ENCODE measurements at regions not wholly inside any gene's neighbourhood (a gene's known extent, or its start where the extent isn't known, plus 50 kb on each side); places are given as distances from the start of the nearest gene placed in this dataset.

GRCh38 chr7:3165681-3166580 lies 122.3 kb upstream of the CARD11 start:
- H4K5ac ChIP-seq (ENCODE audit: low read length) = no peak overlapping the region
- H3K79me1 ChIP-seq (ENCODE audit: low read length) = no peaks in the 10 kb centered on the region
- H2BK15ac ChIP-seq (replicated peaks; ENCODE audit: low read depth) = no peak overlapping the region
- no peak for DNase-seq
- H3K23ac ChIP-seq (ENCODE audit: low read length) = no peak overlapping the region
- no peak overlapping the region for H3K4ac ChIP-seq (ENCODE audit: low read depth, low read length)
- no peak overlapping the region for H3K18ac ChIP-seq (ENCODE audit: low read length)
- no peaks in the 10 kb centered on the region for H3K4me1 ChIP-seq (ENCODE audit: control insufficient read depth, low read depth, low read length)
- no peaks in the 10 kb centered on the region for H3K27me3 ChIP-seq (ENCODE audit: insufficient read depth, low read length, poor library complexity)
- no peak overlapping the region for H3K27ac ChIP-seq (ENCODE audit: low read depth, low read length)
- no peak overlapping the region for H3K9ac ChIP-seq (ENCODE audit: low read length)
- WGBS (ENCODE audit: extremely low coverage, insufficient coverage, low lambda C conversion rate) = no CpG with 5 or more reads among the region's 21 CpGs
- H2BK5ac ChIP-seq (ENCODE audit: low read length) = no peak overlapping the region
- H3K4me3 ChIP-seq (ENCODE audit: low read length) = no peak overlapping the region
- H3K56ac ChIP-seq (ENCODE audit: low read length) = no peak overlapping the region
- no peaks in the 10 kb centered on the region for H3K79me2 ChIP-seq (ENCODE audit: control insufficient read depth, insufficient read depth, low read length)
- no peak overlapping the region for H2AK5ac ChIP-seq (ENCODE audit: low read length)
- no peaks in the 10 kb centered on the region for H3K36me3 ChIP-seq (ENCODE audit: control insufficient read depth, insufficient read depth, low read length)
- H4K8ac ChIP-seq (ENCODE audit: low read depth, low read length) = no peak overlapping the region
- no peak overlapping the region for H3K4me2 ChIP-seq (ENCODE audit: low read length)
- no peak overlapping the region for H2BK120ac ChIP-seq (ENCODE audit: low read depth, low read length)

GRCh38 chr7:3167551-3167950 lies 123.9 kb upstream of the CARD11 start:
- DNase-seq = no peak
- no peaks in the 10 kb centered on the region for H3K27me3 ChIP-seq (ENCODE audit: insufficient read depth, low read length, poor library complexity)
- H3K4me3 ChIP-seq (ENCODE audit: low read length) = no peak overlapping the region
- H4K5ac ChIP-seq (ENCODE audit: low read length) = no peak overlapping the region
- no peaks in the 10 kb centered on the region for H3K79me1 ChIP-seq (ENCODE audit: low read length)
- H3K4me2 ChIP-seq (ENCODE audit: low read length) = no peak overlapping the region
- no peak overlapping the region for H3K56ac ChIP-seq (ENCODE audit: low read length)
- no peaks in the 10 kb centered on the region for H3K4me1 ChIP-seq (ENCODE audit: control insufficient read depth, low read depth, low read length)
- H3K23ac ChIP-seq (ENCODE audit: low read length) = no peak overlapping the region
- H3K9ac ChIP-seq (ENCODE audit: low read length) = no peak overlapping the region
- H2AK5ac ChIP-seq (ENCODE audit: low read length) = no peak overlapping the region
- no peak overlapping the region for H3K18ac ChIP-seq (ENCODE audit: low read length)
- no peak overlapping the region for H3K27ac ChIP-seq (ENCODE audit: low read depth, low read length)
- H2BK120ac ChIP-seq (ENCODE audit: low read depth, low read length) = no peak overlapping the region
- no peak overlapping the region for H2BK15ac ChIP-seq (replicated peaks; ENCODE audit: low read depth)
- WGBS (ENCODE audit: extremely low coverage, insufficient coverage, low lambda C conversion rate) = no CpG with 5 or more reads among the region's 5 CpGs
- no peak overlapping the region for H2BK5ac ChIP-seq (ENCODE audit: low read length)
- no peak overlapping the region for H3K4ac ChIP-seq (ENCODE audit: low read depth, low read length)
- no peak overlapping the region for H4K8ac ChIP-seq (ENCODE audit: low read depth, low read length)
- no peaks in the 10 kb centered on the region for H3K36me3 ChIP-seq (ENCODE audit: control insufficient read depth, insufficient read depth, low read length)
- no peaks in the 10 kb centered on the region for H3K79me2 ChIP-seq (ENCODE audit: control insufficient read depth, insufficient read depth, low read length)

- no peak overlapping the region for H3K56ac ChIP-seq (ENCODE audit: low read length)
- no peak overlapping the region for H3K18ac ChIP-seq (ENCODE audit: low read length)
- no peak overlapping the region for H3K9ac ChIP-seq (ENCODE audit: low read length)
- no CpG with 5 or more reads among the region's 12 CpGs for WGBS (ENCODE audit: extremely low coverage, insufficient coverage, low lambda C conversion rate)
- no peak overlapping the region for H3K27ac ChIP-seq (ENCODE audit: low read depth, low read length)
- no peak overlapping the region for H4K8ac ChIP-seq (ENCODE audit: low read depth, low read length)
- no peak overlapping the region for H3K23ac ChIP-seq (ENCODE audit: low read length)
- no peak overlapping the region for H2BK15ac ChIP-seq (replicated peaks; ENCODE audit: low read depth)
- H3K79me1 ChIP-seq (ENCODE audit: low read length) = no peaks in the 10 kb centered on the region
- DNase-seq = no peak
- H3K27me3 ChIP-seq (ENCODE audit: insufficient read depth, low read length, poor library complexity) = no peaks in the 10 kb centered on the region
- no peak overlapping the region for H2BK120ac ChIP-seq (ENCODE audit: low read depth, low read length)
- no peak overlapping the region for H3K4me2 ChIP-seq (ENCODE audit: low read length)
- H2BK5ac ChIP-seq (ENCODE audit: low read length) = no peak overlapping the region
- H3K4me3 ChIP-seq (ENCODE audit: low read length) = no peak overlapping the region
- no peaks in the 10 kb centered on the region for H3K36me3 ChIP-seq (ENCODE audit: control insufficient read depth, insufficient read depth, low read length)
- no peak overlapping the region for H4K5ac ChIP-seq (ENCODE audit: low read length)
- no peak overlapping the region for H3K4ac ChIP-seq (ENCODE audit: low read depth, low read length)
- H3K4me1 ChIP-seq (ENCODE audit: control insufficient read depth, low read depth, low read length) = no peaks in the 10 kb centered on the region
- H3K79me2 ChIP-seq (ENCODE audit: control insufficient read depth, insufficient read depth, low read length) = no peaks in the 10 kb centered on the region
- H2AK5ac ChIP-seq (ENCODE audit: low read length) = no peak overlapping the region
Measured at GRCh38 chr7:3168370-3168769, 124.7 kb upstream of the CARD11 start.

GRCh38 chr7:3168869-3169268 lies 125.2 kb upstream of the CARD11 start:
- Histone ChIP-seq H3K23ac (ENCODE audit: low read length) (no peak overlapping the region), H2BK15ac (replicated peaks; ENCODE audit: low read depth) (no peak overlapping the region), H3K4ac (ENCODE audit: low read depth, low read length) (no peak overlapping the region), H3K27me3 (ENCODE audit: insufficient read depth, low read length, poor library complexity) (no peaks in the 10 kb centered on the region), H3K79me2 (ENCODE audit: control insufficient read depth, insufficient read depth, low read length) (no peaks in the 10 kb centered on the region), H3K9ac (ENCODE audit: low read length) (no peak overlapping the region), H3K4me3 (ENCODE audit: low read length) (no peak overlapping the region), H3K4me1 (ENCODE audit: control insufficient read depth, low read depth, low read length) (no peaks in the 10 kb centered on the region), H4K5ac (ENCODE audit: low read length) (no peak overlapping the region), H3K36me3 (ENCODE audit: control insufficient read depth, insufficient read depth, low read length) (no peaks in the 10 kb centered on the region), H3K27ac (ENCODE audit: low read depth, low read length) (no peak overlapping the region), H2BK120ac (ENCODE audit: low read depth, low read length) (no peak overlapping the region), H2AK5ac (ENCODE audit: low read length) (no peak overlapping the region), H3K79me1 (ENCODE audit: low read length) (no peaks in the 10 kb centered on the region), H2BK5ac (ENCODE audit: low read length) (no peak overlapping the region), H3K56ac (ENCODE audit: low read length) (no peak overlapping the region), H3K4me2 (ENCODE audit: low read length) (no peak overlapping the region), H3K18ac (ENCODE audit: low read length) (no peak overlapping the region), H4K8ac (ENCODE audit: low read depth, low read length) (no peak overlapping the region)
- no peak for DNase-seq
- no CpG with 5 or more reads among the region's 10 CpGs for WGBS (ENCODE audit: extremely low coverage, insufficient coverage, low lambda C conversion rate)

- Histone ChIP-seq H3K27ac (ENCODE audit: low read depth, low read length) (no peak overlapping the region), H3K18ac (ENCODE audit: low read length) (no peak overlapping the region), H4K5ac (ENCODE audit: low read length) (no peak overlapping the region), H2BK15ac (replicated peaks; ENCODE audit: low read depth) (no peak overlapping the region), H3K9ac (ENCODE audit: low read length) (no peak overlapping the region), H3K4me2 (ENCODE audit: low read length) (no peak overlapping the region), H3K4me3 (ENCODE audit: low read length) (no peak overlapping the region), H3K4ac (ENCODE audit: low read depth, low read length) (no peak overlapping the region), H3K79me1 (ENCODE audit: low read length) (no peaks in the 10 kb centered on the region), H2BK120ac (ENCODE audit: low read depth, low read length) (no peak overlapping the region), H2BK5ac (ENCODE audit: low read length) (no peak overlapping the region), H4K8ac (ENCODE audit: low read depth, low read length) (no peak overlapping the region), H3K27me3 (ENCODE audit: insufficient read depth, low read length, poor library complexity) (no peaks in the 10 kb centered on the region), H3K56ac (ENCODE audit: low read length) (no peak overlapping the region), H3K36me3 (ENCODE audit: control insufficient read depth, insufficient read depth, low read length) (no peaks in the 10 kb centered on the region), H3K4me1 (ENCODE audit: control insufficient read depth, low read depth, low read length) (no peaks in the 10 kb centered on the region), H3K23ac (ENCODE audit: low read length) (no peak overlapping the region), H3K79me2 (ENCODE audit: control insufficient read depth, insufficient read depth, low read length) (no peaks in the 10 kb centered on the region), H2AK5ac (ENCODE audit: low read length) (no peak overlapping the region)
- DNase-seq = no peak
- WGBS (ENCODE audit: extremely low coverage, insufficient coverage, low lambda C conversion rate) = no CpG with 5 or more reads among the region's 7 CpGs
Measured at GRCh38 chr7:3172768-3173280, 128.2 kb upstream of the SDK1 start.
